H9 (cell line): ENCODE measurements at regions not wholly inside any gene's neighbourhood (a gene's known extent, or its start where the extent isn't known, plus 50 kb on each side); places are given as distances from the start of the nearest gene placed in this dataset.
"Not testable (repeated sequence)": the region's sequence is repeated elsewhere in the genome, so short reads cannot be mapped to it uniquely, and the experiment has no call there.

Experiments
- DNase-seq: peaks from one replicate; pipeline ENCODE4 v3.0.0-alpha.2; 2017
- H2AFZ ChIP-seq: one replicate; pipeline ENCODE4 v1.6.1; 2013; ENCODE audit warnings: mild to moderate bottlenecking, low read length, control low read depth, moderate library complexity
- H2AK5ac ChIP-seq: 2 replicates; pipeline ENCODE4 v1.6.1; 2013; ENCODE audit warnings: low read length, control low read depth, mixed read lengths; ENCODE audit not compliant: insufficient read length
- H2BK120ac ChIP-seq: one replicate; pipeline ENCODE4 v1.6.1; 2013; ENCODE audit warnings: low read depth, mild to moderate bottlenecking, low read length, control low read depth, inconsistent platforms; ENCODE audit not compliant: poor library complexity, severe bottlenecking
- H2BK12ac ChIP-seq: 2 replicates; pipeline ENCODE4 v1.6.1; 2013; ENCODE audit warnings: low read length, control low read depth, mixed read lengths, low read depth; ENCODE audit not compliant: insufficient read length
- H2BK15ac ChIP-seq: 2 replicates; pipeline ENCODE4 v1.6.1; 2013; ENCODE audit warnings: low read depth, low read length, control low read depth
- H2BK20ac ChIP-seq: one replicate; pipeline ENCODE4 v1.6.1; 2013; ENCODE audit warnings: low read depth, mild to moderate bottlenecking, low read length, control low read depth, inconsistent platforms; ENCODE audit not compliant: poor library complexity, severe bottlenecking
- H2BK5ac ChIP-seq: 2 replicates; pipeline ENCODE4 v1.6.1; 2013; ENCODE audit warnings: low read length, control low read depth, mixed read lengths; ENCODE audit not compliant: insufficient read length
- H3K14ac ChIP-seq: 2 replicates; pipeline ENCODE4 v1.6.1; 2013; ENCODE audit warnings: low read length, control low read depth; ENCODE audit not compliant: insufficient read depth
- H3K18ac ChIP-seq: 2 replicates; pipeline ENCODE4 v1.6.1; 2013; ENCODE audit warnings: low read depth, mild to moderate bottlenecking, mixed read lengths, low read length, control low read depth; ENCODE audit not compliant: insufficient read length
- H3K23ac ChIP-seq: 2 replicates; pipeline ENCODE4 v1.6.1; 2013; ENCODE audit warnings: low read length, control low read depth, mixed read lengths, low read depth; ENCODE audit not compliant: insufficient read length
- H3K23me2 ChIP-seq: 2 replicates; pipeline ENCODE4 v1.6.1; 2013; ENCODE audit warnings: low read depth, mild to moderate bottlenecking, mixed read lengths, low read length, control low read depth; ENCODE audit not compliant: insufficient read length, poor library complexity, severe bottlenecking
- H3K27ac ChIP-seq: 2 replicates; pipeline ENCODE4 v1.5.1; 2013; ENCODE audit warnings: low read length, control low read depth, mixed read lengths, low read depth; ENCODE audit not compliant: insufficient read length
- H3K27me3 ChIP-seq: 2 replicates; pipeline ENCODE4 v1.6.1; 2013; ENCODE audit warnings: low read length, control low read depth, inconsistent platforms; ENCODE audit not compliant: insufficient read depth
- H3K4ac ChIP-seq: 2 replicates; pipeline ENCODE4 v1.6.1; 2013; ENCODE audit warnings: low read depth, mild to moderate bottlenecking, control low read depth, inconsistent platforms, low read length, moderate library complexity
- H3K4me1 ChIP-seq: 2 replicates; pipeline ENCODE4 v1.6.1; 2013; ENCODE audit warnings: low read length, control low read depth, inconsistent platforms; ENCODE audit not compliant: insufficient read depth
- H3K4me2 ChIP-seq: 2 replicates; pipeline ENCODE4 v1.6.1; 2013; ENCODE audit warnings: low read length, control low read depth, mixed read lengths; ENCODE audit not compliant: insufficient read length, insufficient read depth
- H3K56ac ChIP-seq: 2 replicates; pipeline ENCODE4 v1.6.1; 2013; ENCODE audit warnings: low read depth, mild to moderate bottlenecking, mixed read lengths, low read length, control low read depth; ENCODE audit not compliant: insufficient read length
- H3K79me1 ChIP-seq: 2 replicates; pipeline ENCODE4 v1.6.1; 2013; ENCODE audit warnings: low read depth, mild to moderate bottlenecking, moderate library complexity, low read length, control low read depth, inconsistent platforms; ENCODE audit not compliant: insufficient read depth, poor library complexity, severe bottlenecking
- H3K79me2 ChIP-seq: 2 replicates; pipeline ENCODE4 v1.6.1; 2013; ENCODE audit warnings: low read length, control low read depth, inconsistent platforms; ENCODE audit not compliant: insufficient read depth
- H3K9ac ChIP-seq: 2 replicates; pipeline ENCODE4 v1.6.1; 2013; ENCODE audit warnings: low read length, control low read depth, mixed read lengths; ENCODE audit not compliant: insufficient read length; ENCODE audit errors: extremely low read depth
- H3K9me3 ChIP-seq: one replicate; pipeline ENCODE4 v1.6.1; 2013; ENCODE audit warnings: low read depth, low read length, inconsistent platforms; ENCODE audit not compliant: control insufficient read depth
- H3T11ph ChIP-seq: one replicate; pipeline ENCODE4 v1.6.1; 2013; ENCODE audit warnings: mild to moderate bottlenecking, low read length, control low read depth, inconsistent platforms
- H4K20me1 ChIP-seq: one replicate; pipeline ENCODE4 v1.6.1; 2013; ENCODE audit not compliant: control insufficient read depth, insufficient read length, insufficient read depth
- H4K5ac ChIP-seq: 2 replicates; pipeline ENCODE4 v1.6.1; 2013; ENCODE audit warnings: low read depth, mild to moderate bottlenecking, mixed read lengths, low read length, control low read depth; ENCODE audit not compliant: insufficient read length
- H4K8ac ChIP-seq: replicated peaks from 2 replicates; pipeline ENCODE4 v1.6.1; 2013; ENCODE audit warnings: low read length, control low read depth, mixed read lengths, low read depth; ENCODE audit not compliant: insufficient read length
- H4K91ac ChIP-seq: 2 replicates; pipeline ENCODE4 v1.6.1; 2013; ENCODE audit warnings: low read depth, mild to moderate bottlenecking, moderate library complexity, mixed read lengths, low read length, control low read depth; ENCODE audit not compliant: insufficient read length
- H3K27ac Mint-ChIP-seq, 3 experiments: 2 replicates in 2 of 3; 3 replicates in 1 of 3; pipeline ENCODE4 v1.8.0; 2020 to 2021; ENCODE audit warnings: mixed read lengths in 3 of 3, mild to moderate bottlenecking in 1 of 3, moderate library complexity in 1 of 3
- H3K27me3 Mint-ChIP-seq: 2 replicates; pipeline ENCODE4 v1.8.0; 2021; ENCODE audit warnings: low read depth, mild to moderate bottlenecking, moderate library complexity, mixed read lengths
- H3K36me3 Mint-ChIP-seq, 3 experiments: 2 replicates in 2 of 3; 3 replicates in 1 of 3; pipeline ENCODE4 v1.8.0; 2020 to 2021; ENCODE audit warnings: low read depth in 3 of 3, mixed read lengths in 3 of 3; ENCODE audit not compliant: insufficient read depth in 1 of 3
- H3K4me1 Mint-ChIP-seq, 2 experiments: 2 replicates each; pipeline ENCODE4 v1.8.0; 2020; ENCODE audit warnings: mixed read lengths in 2 of 2
- H3K4me3 Mint-ChIP-seq, 2 experiments: 2 replicates in 1 of 2; 3 replicates in 1 of 2; pipeline ENCODE4 v1.8.0; 2020 to 2021; ENCODE audit warnings: mild to moderate bottlenecking in 2 of 2, mixed read lengths in 2 of 2, moderate library complexity in 1 of 2
- H3K9me3 Mint-ChIP-seq, 2 experiments: 2 replicates in 1 of 2; 3 replicates in 1 of 2; pipeline ENCODE4 v1.8.0; 2020; ENCODE audit warnings: mild to moderate bottlenecking in 2 of 2, mixed read lengths in 2 of 2, moderate library complexity in 1 of 2
- CTCF ChIP-seq: fragments of 200-600 bp; sonication (generic); conservative IDR thresholded peaks from 3 replicates; pipeline ENCODE4 v1.8.0; 2021; ENCODE audit warnings: antibody characterized with exemption, mild to moderate bottlenecking
- WGBS: extraction: QIAGEN DNeasy Blood & Tissue Kit; methylation state at CpG from one replicate; pipeline ENCODE4 v1.1.7; 2013; ENCODE audit warnings: missing lambda C conversion rate, low lambda C conversion rate, mixed read lengths; ENCODE audit not compliant: insufficient read length; ENCODE audit errors: extremely low coverage; 5-methylcytosine and 5-hydroxymethylcytosine counted together

- no peak overlapping the region for H3K23ac ChIP-seq
- no peak overlapping the region for H3K4me2 ChIP-seq
- peaks cover 28 to 29% of the 10 kb centered on the region in 2 experiments for H3K9me3 Mint-ChIP-seq
- no peak overlapping the region for H3K27ac ChIP-seq
- H3K14ac ChIP-seq: no peak overlapping the region
- H2BK5ac ChIP-seq: no peak overlapping the region
- no peak for DNase-seq
- H3K4me1 ChIP-seq: no peaks in the 10 kb centered on the region
- no peak overlapping the region for H2AFZ ChIP-seq
- WGBS: no CpG with 5 or more reads among the region's 1 CpG
- H2BK120ac ChIP-seq: no peak overlapping the region
- TF ChIP-seq CTCF: no peak
- no peak overlapping the region for H4K5ac ChIP-seq
- H2BK15ac ChIP-seq: no peak overlapping the region
- H2BK20ac ChIP-seq: no peak overlapping the region
- H3K36me3 Mint-ChIP-seq: peaks cover 4 to 9% (median 6%) of the 10 kb centered on the region in 3 experiments; a peak in 6 of 7 replicates
- H3K18ac ChIP-seq: no peak overlapping the region
- no peaks in the 10 kb centered on the region for H3K9me3 ChIP-seq
- no peak overlapping the region for H3K27ac Mint-ChIP-seq
- H3K79me2 ChIP-seq: no peaks in the 10 kb centered on the region
- H2AK5ac ChIP-seq: no peak overlapping the region
- no peaks in the 10 kb centered on the region for H4K20me1 ChIP-seq
- H3K4me1 Mint-ChIP-seq: peaks cover 0 to 2% of the 10 kb centered on the region in 2 experiments; a peak in 3 of 4 replicates
- no peak overlapping the region for H3T11ph ChIP-seq
- H3K23me2 ChIP-seq: no peaks in the 10 kb centered on the region
- H2BK12ac ChIP-seq: no peak overlapping the region
- no peaks in the 10 kb centered on the region; the same call in 1 of the 2 replicates for H3K27me3 ChIP-seq
- H3K79me1 ChIP-seq: no peaks in the 10 kb centered on the region
- no peak overlapping the region for H4K8ac ChIP-seq
- H3K4ac ChIP-seq: no peak overlapping the region
- H4K91ac ChIP-seq: no peak overlapping the region
- no peak overlapping the region for H3K56ac ChIP-seq
- no peak overlapping the region for H3K9ac ChIP-seq
- no peak overlapping the region for H3K4me3 Mint-ChIP-seq
- H3K27me3 Mint-ChIP-seq: peaks cover 6% of the 10 kb centered on the region
Observed at GRCh38 chr2:72077702-72078169, 69.9 kb downstream of the CYP26B1 start.

GRCh38 chr2:72073373-72073772, 74.3 kb downstream of the CYP26B1 start:
- H4K8ac ChIP-seq, H4K20me1 ChIP-seq, H3K4me1 Mint-ChIP-seq, H3K4me1 ChIP-seq, H2AFZ ChIP-seq, H4K5ac ChIP-seq, H2BK120ac ChIP-seq, H3K23me2 ChIP-seq, H3K27me3 Mint-ChIP-seq, H4K91ac ChIP-seq, H2BK20ac ChIP-seq, H3K56ac ChIP-seq, H3K4ac ChIP-seq, H3K4me3 Mint-ChIP-seq, H3T11ph ChIP-seq, H3K23ac ChIP-seq, H3K18ac ChIP-seq, H3K36me3 Mint-ChIP-seq, H2BK15ac ChIP-seq, H3K27ac Mint-ChIP-seq, H3K9ac ChIP-seq, H2AK5ac ChIP-seq, H3K27ac ChIP-seq, H3K79me2 ChIP-seq, H3K27me3 ChIP-seq, DNase-seq, H2BK5ac ChIP-seq, H3K79me1 ChIP-seq, H3K9me3 ChIP-seq, H3K14ac ChIP-seq, H2BK12ac ChIP-seq, H3K4me2 ChIP-seq: not testable (repeated sequence)
- WGBS: no CpG with 5 or more reads among the region's 8 CpGs
- peaks cover 26 to 29% of the 10 kb centered on the region in 2 experiments for H3K9me3 Mint-ChIP-seq
